ENCODE measurements at regions not wholly inside any gene's neighbourhood (a gene's known extent, or its start where the extent isn't known, plus 50 kb on each side); places are given as distances from the start of the nearest gene placed in this dataset.

DNA sequence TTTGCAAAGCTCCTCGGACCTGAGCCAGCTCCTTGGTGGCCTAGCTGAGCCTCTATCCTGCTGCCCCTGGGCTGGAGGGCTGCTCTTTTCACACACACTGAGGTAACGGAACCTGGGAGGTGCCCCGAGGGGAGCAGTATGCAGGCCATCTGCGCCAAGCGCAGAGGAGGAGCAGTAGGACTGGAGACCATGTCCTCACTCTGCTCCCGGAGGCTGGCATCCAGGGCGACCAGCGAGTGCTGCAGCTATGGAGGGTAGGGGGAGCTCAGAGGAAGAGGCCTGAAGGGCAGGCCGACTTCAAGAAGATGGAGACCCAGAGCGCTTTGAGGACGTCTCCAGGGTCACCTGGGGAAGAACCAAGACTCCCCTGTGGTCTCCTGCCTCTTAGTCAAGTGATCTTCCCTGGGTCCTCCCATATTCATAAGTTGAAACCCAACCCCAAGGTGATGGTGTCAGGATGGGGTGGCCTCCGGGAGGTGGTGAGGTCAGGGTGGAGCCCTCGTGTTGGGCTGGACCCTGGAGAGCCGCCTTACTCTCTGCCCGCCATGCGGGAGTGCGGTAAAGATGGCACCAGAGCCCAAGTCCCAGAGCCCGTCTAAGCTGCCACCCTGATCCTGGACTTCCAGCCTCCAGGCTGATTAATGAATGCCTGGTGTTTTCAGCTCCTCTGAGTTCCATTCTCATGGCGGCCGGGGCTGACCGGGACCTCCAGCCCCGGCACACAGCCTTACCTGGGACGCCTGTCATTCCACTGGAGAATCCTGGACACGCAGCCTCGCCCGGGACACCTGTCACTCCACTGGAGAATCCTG lies 160.7 kb downstream of the NDUFA10 start:
- DNase-seq = no peak

DNA sequence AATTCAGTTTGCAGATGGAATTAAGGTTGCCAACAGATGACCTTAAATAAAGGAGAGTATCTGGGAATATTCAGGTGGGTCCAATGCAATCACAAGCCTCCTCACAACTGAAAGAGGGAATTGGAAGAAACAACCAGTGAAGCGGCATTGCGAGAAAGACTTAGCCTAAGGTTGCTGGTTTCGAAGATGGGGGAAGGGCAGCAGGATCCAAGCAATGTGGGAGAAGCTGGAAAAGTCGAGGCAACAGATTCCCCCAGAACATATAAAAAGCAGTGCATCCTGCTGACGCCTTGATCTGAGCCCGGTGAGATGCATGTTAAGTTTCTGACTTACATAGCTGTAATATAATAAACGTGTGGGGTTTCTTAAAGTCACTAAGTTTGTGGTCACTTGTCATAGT lies 162.5 kb downstream of the NDUFA10 start:
- DNase-seq = no peak

DNA sequence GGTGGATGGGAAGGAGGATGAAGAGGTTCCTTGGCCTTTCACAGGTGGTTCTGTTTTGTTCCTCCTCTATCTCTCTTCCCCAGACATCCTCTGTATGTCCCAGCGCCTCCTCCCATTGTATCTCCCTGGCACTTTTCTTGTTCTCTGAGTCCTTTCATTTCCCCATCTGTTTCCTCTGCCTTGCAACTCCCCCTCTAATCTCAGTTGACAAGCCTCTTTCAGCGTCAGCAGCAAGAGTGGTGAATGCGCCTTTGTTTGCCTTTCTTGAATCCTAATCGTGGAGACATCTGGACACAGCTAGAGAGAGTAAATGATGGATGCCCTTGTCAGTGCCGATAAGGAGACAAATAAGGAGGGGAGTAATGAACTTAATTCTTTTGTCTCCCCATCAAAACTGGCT lies 167.0 kb downstream of the NDUFA10 start:
- DNase-seq = no peak

DNA sequence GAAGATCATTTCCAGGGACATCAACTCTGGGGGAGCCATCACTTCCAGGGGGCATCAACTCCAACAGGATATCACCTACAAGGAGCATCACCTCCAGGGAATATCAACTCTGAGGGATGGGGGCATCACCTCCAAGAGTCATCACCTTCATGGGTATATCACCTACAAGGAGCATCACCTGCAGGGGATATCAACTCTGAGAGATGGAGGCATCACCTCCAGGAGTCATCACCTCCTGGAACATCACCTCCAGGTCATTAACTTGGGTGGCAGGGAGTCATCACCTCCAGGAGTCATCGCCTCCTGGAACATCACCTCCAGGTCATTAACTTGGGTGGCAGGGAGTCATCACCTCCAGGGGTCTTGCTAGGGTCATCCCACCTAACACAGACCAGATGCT lies 167.6 kb downstream of the NDUFA10 start:
- DNase-seq = no peak

GRCh38 chr2:239856620-239857285 lies 168.4 kb downstream of the NDUFA10 start:
- no peak for DNase-seq

DNA sequence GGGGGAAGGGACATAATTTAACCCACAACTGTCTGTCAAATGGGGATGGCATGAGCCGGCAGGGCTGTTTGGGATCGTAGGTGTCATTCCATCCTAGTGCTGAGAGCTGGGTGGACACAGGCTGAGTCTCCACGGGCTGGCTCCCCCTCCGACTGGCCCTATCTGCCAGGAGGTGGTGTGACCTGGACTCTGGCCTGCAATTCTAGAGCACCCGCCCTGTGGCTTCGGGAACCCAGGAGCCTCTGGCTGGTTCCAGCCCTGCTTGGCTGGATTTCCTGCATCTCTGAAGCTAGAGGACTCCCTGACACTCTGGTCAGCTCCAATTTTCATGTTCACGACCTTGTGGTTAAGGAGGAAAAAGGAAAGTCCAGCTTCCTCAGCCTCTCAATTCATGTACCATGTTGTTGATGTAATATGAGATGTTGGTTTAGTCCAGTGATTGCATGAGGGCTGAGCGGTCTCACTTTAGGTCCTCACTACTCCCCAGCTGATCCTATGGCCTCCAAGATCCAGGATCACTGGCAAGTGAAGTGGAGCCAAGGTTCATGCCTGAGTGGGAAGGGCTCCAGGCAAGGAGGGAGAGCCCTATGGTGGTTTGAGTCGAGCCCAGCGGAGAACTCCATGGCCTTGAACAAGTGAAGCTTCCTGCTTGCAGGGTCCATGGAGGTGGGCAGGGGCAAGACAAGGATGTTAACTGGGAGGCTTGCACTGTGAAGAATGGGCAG lies 169.1 kb downstream of the NDUFA10 start:
- no peak for DNase-seq

- DNase-seq = no peak
These were observed 170.5 kb downstream of the NDUFA10 start for GRCh38 chr2:239854596-239854995.

DNA sequence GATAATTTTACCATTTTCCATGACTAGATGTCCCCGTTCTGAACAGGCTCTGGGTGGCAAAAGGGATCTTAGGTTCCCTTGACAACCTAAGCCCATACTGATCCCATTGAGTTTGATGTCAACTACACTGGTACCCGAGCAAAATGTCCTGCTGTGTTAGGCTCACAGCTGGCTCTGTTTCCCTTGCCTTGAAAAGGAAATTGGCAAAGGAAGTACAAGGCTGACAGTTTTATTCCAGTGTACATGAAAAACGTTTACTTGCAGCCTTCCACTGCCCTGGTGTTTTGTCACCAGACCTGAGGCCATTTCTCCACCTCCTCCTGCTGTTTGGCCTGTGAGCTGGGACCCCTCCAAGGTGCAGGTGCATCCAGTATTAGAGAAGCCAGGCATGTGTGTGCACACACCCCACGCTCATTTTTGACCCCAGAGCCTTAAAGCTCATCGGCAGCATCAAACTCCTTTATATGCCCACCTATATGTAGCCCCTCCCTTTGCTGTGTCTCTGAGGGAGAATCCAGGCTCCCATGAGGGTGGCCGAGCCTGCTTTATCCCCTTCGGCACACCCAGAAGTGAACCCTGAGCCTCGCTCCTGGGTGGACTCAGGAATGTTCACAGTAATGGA lies 171.3 kb downstream of the NDUFA10 start:
- no peak for DNase-seq

- DNase-seq = no peak
These were observed 172.0 kb downstream of the NDUFA10 start for GRCh38 chr2:239853121-239853520.

DNA sequence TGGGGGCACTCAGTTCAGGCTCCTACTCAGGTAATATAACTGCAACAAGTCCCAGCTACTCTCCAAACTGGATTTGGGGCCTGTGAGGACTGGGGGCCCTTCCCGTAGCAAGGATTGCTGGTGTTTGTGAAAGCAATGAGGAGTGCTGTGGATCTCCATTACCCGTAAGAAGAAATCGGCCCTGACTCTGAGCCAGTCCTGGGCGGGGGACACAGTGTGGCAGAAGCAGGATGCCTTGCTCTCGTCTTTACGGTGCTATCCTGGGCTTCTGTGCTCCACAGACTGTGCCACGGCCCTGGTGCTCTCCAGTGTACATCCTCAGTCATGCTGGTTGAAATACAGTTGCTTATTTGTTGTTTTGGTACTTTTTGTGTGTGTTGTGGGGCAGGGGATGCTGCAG lies 172.9 kb downstream of the NDUFA10 start:
- DNase-seq = no peak

- DNase-seq = no peak
These were observed 178.1 kb downstream of the NDUFA10 start for GRCh38 chr2:239846789-239847676.

GRCh38 chr2:239845968-239846367 lies 179.2 kb downstream of the NDUFA10 start:
- no peak for DNase-seq

- DNase-seq = no peak
These were observed 185.8 kb downstream of the NDUFA10 start for GRCh38 chr2:239839306-239839705.

GRCh38 chr2:239836021-239836765 lies 188.9 kb downstream of the NDUFA10 start:
- peak in 1 of 2 donors; percentile 10 for DNase-seq

DNA sequence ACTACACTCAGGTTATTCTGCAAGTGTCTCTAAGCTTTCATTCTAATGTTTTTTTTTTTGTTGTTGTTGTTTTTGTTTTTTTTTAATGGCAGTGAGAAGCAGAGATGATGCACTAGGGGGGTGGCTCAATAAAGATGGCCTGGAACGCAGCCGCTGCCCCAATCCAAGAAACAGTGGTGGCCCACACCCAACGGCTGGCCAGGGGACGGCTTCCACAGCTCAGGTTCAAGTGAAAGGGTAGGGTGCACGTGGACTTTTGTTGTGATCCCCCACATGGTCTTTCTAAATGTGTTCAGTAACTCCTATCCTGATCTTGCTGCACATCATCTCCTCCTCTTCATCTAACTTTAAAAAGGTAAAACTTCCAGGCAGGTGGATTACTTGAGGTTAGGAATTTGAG lies 190.1 kb downstream of the NDUFA10 start:
- peak in 1 of 2 donors; percentile 6 for DNase-seq

- peak in 1 of 2 donors; percentile 7 for DNase-seq
These were observed 191.0 kb downstream of the NDUFA10 start for GRCh38 chr2:239834143-239834542.

DNA sequence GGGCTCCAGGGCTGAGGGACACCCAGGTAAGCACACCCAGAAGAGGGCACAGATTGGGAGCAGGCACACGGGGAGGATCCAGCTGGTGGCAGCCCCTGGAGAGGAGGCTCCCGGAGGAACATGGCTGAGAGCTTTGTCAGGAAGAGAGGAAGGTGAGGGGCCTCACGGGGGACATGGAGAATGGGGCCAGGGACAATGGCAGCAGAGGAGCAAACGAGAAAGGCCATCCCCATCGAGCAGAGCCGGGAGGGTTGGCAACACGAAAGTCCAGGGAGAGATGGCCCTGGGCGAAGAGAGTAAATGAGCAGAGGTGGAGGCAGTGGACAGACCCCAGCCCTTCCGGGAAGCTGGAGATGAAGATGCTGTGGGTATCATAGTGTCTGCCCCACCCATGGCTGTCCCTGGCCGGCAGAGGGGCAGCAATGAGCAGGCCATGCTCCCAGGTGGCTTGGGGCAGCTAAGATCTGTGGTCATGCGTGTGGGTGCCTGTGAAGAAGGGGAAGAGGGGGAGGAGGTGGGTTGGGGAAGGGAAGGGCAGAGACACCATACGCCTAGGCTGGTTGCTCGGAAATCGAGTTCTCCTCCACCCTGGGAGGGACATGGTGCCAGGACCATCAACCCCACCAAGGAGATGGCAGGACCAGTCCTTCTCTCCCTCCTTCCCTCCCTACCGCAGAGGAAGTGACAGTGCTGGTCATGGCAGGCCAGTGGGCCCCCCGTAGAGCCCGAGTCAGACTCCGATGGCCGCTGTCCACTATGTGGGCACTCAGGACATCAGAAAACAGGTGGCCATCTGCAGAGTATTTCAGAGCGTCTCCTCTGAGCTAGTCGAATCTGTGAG lies 191.7 kb downstream of the NDUFA10 start:
- DNase-seq = peak in 1 of 2 donors; percentile 6

- peak in 1 of 2 donors; percentile 11 for DNase-seq
These were observed 192.5 kb downstream of the NDUFA10 start for GRCh38 chr2:239832490-239833268.

- DNase-seq = peak in 1 of 2 donors; percentile 9
These were observed 193.2 kb downstream of the NDUFA10 start for GRCh38 chr2:239831861-239832489.
